PC-3 (cell line): ENCODE measurements at regions not wholly inside any gene's neighbourhood (a gene's known extent, or its start where the extent isn't known, plus 50 kb on each side); places are given as distances from the start of the nearest gene placed in this dataset.

ENCODE experiments used
- ATAC-seq: fragments of 200-7000 bp; cut with Tn5 transposase; 2 replicates; pipeline ENCODE4 v1.9.1; 2020; ENCODE audit warnings: mild to moderate bottlenecking, moderate library complexity
- BruUV-seq: library from RNA; stranded (reverse); fragments of 400-500 nt; replicated peaks from 2 replicates; lab custom pipeline; 2021; lab: Mats Ljungman, UMichigan
- CTCF ChIA-PET: fragments of 300-600 bp; sonication (Branson Sonifier 250); formaldehyde crosslinking; loops from one replicate; lab custom pipeline; 2022; ENCODE audit warnings: antibody characterized with exemption; lab: Charles Lee
- POLR2A ChIA-PET: fragments of 300-600 bp; sonication (Branson Sonifier 250); formaldehyde crosslinking; loops from one replicate; lab custom pipeline; 2022; ENCODE audit warnings: antibody characterized with exemption; ENCODE audit not compliant: unreplicated experiment; lab: Charles Lee
- DNase-seq: peaks from one replicate; pipeline ENCODE4 v3.0.0-alpha.2; 2015
- H2AFZ ChIP-seq: fragments of 300-600 bp; sonication (generic); 2 replicates; pipeline ENCODE4 v1.6.0; 2016; ENCODE audit warnings: antibody characterized with exemption, low read length
- H3F3A ChIP-seq: fragments of 300-600 bp; sonication (generic); one replicate; pipeline ENCODE4 v1.6.0; 2017; ENCODE audit warnings: antibody characterized with exemption, low read length, control low read depth, mild to moderate bottlenecking; ENCODE audit not compliant: unreplicated experiment
- H3K27ac ChIP-seq: fragments of 300-600 bp; sonication (generic); 2 replicates; pipeline ENCODE4 v1.5.1; 2016; ENCODE audit warnings: mild to moderate bottlenecking, low read length
- H3K27me3 ChIP-seq: fragments of 300-600 bp; sonication (generic); 2 replicates; pipeline ENCODE4 v1.6.1; 2016; ENCODE audit warnings: low read length, mixed read lengths
- H3K36me3 ChIP-seq: fragments of 300-600 bp; sonication (generic); 2 replicates; pipeline ENCODE4 v1.6.1; 2016; ENCODE audit warnings: low read depth, mixed run types, low read length, mixed read lengths
- H3K4me1 ChIP-seq: fragments of 300-600 bp; sonication (generic); 2 replicates; pipeline ENCODE4 v1.5.1; 2016; ENCODE audit warnings: low read length; ENCODE audit not compliant: insufficient read depth
- H3K4me2 ChIP-seq: fragments of 300-600 bp; sonication (generic); 2 replicates; pipeline ENCODE4 v1.6.0; 2016; ENCODE audit warnings: low read length
- H3K4me3 ChIP-seq: fragments of 300-600 bp; sonication (generic); 2 replicates; pipeline ENCODE4 v1.5.1; 2016; ENCODE audit warnings: mild to moderate bottlenecking, low read length, mixed read lengths
- H3K79me2 ChIP-seq: fragments of 300-600 bp; sonication (generic); 2 replicates; pipeline ENCODE4 v1.6.1; 2017; ENCODE audit warnings: low read length, mixed read lengths
- H3K9ac ChIP-seq: fragments of 300-600 bp; sonication (generic); 2 replicates; pipeline ENCODE4 v1.6.0; 2016; ENCODE audit warnings: mild to moderate bottlenecking, low read length
- H3K9me2 ChIP-seq: fragments of 300-600 bp; sonication (generic); replicated peaks from 2 replicates; pipeline ENCODE4 v1.6.1; 2016; ENCODE audit warnings: mixed run types, low read length, mixed read lengths
- H3K9me3 ChIP-seq: fragments of 300-600 bp; sonication (generic); 2 replicates; pipeline ENCODE4 v1.6.1; 2016; ENCODE audit warnings: low read length, mixed read lengths
- H4K20me1 ChIP-seq: fragments of 300-600 bp; sonication (generic); 2 replicates; pipeline ENCODE4 v1.6.1; 2016; ENCODE audit warnings: low read length, mixed read lengths
- EZH2 ChIP-seq: fragments of 300-600 bp; sonication (generic); IDR thresholded peaks from one replicate; pipeline ENCODE4 v1.6.1; 2017; ENCODE audit warnings: antibody characterized with exemption, mild to moderate bottlenecking, low read length; ENCODE audit not compliant: unreplicated experiment
- EZH2phosphoT487 ChIP-seq: fragments of 300-600 bp; sonication (generic); IDR thresholded peaks from 2 replicates; pipeline ENCODE4 v1.6.1; 2018; ENCODE audit warnings: mild to moderate bottlenecking, antibody characterized with exemption, low read length, borderline replicate concordance
- intact Hi-C: fragments of 100-400 bp; cut with micrococcal nuclease; formaldehyde crosslinking; loops from 2 replicates; pipeline ENCODE4 v1.9.0; 2023
- TF ChIP-seq, protein P1 (sequence below): fragments of 300-600 bp; sonication (generic); conservative IDR thresholded peaks from 2 replicates; pipeline ENCODE4 v1.5.1; 2017; ENCODE audit warnings: antibody characterized with exemption, low read depth, mild to moderate bottlenecking, low read length

DNA sequence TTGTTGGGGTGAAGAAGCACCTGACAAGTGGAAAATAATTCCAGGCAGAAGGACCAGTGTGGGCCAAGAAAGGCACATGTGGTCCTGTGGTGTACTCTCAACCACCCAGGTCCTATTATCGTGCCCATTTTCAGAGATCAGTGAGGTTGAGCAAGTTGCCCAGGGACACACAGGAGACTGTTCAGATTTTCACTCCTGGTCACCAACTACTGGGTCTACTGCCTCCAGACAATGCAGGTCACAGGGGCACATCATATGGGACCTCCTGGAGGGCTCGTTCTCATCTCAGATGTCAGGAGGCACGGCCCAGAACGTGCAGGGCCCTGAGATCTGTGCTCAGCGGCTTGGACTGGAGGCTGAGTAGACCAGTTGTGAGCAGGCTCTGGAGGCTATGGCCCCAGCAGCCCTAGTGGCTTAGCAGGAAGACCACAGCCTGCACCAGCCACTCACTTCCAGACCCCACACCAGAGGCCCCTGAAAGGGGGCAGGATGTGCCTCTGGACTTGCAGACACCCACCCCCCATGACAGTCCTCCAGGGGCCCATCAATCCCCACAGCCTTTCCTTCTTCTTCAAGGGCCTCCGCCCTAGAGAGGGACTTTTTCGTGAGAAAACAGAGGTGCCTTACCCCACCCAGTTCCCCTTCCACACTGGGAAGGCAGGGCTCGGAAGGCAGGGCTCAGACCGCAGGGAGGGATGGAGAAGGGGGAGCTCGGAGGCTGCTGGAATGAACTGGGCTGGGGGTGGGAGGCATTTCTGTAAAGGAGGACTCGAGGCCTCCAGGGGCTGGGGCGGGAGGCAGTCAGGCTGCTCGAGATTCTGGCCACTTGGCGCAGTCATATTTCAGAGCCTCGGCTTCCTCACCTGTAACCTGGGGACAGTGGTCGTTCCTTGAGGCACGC lies 82.7 kb upstream of the NEURL1B start:
- ATAC-seq: no peak
- no peaks in the 10 kb centered on the region for H3F3A ChIP-seq
- H3K4me2 ChIP-seq: peak overlapping the region; percentile 46
- no TSS peak for BruUV-seq
- no peak overlapping the region for H3K27ac ChIP-seq
- no peaks in the 10 kb centered on the region for H4K20me1 ChIP-seq
- H3K27me3 ChIP-seq: peaks cover 15% of the 10 kb centered on the region; the same call in 1 of the 2 replicates
- H3K36me3 ChIP-seq: no peaks in the 10 kb centered on the region
- H3K9me2 ChIP-seq: no peaks in the 10 kb centered on the region
- H3K9me3 ChIP-seq: no peaks in the 10 kb centered on the region
- TF ChIP-seq EZH2phosphoT487: no peak
- no peak for TF ChIP-seq EZH2
- TF ChIP-seq, protein P1, sequence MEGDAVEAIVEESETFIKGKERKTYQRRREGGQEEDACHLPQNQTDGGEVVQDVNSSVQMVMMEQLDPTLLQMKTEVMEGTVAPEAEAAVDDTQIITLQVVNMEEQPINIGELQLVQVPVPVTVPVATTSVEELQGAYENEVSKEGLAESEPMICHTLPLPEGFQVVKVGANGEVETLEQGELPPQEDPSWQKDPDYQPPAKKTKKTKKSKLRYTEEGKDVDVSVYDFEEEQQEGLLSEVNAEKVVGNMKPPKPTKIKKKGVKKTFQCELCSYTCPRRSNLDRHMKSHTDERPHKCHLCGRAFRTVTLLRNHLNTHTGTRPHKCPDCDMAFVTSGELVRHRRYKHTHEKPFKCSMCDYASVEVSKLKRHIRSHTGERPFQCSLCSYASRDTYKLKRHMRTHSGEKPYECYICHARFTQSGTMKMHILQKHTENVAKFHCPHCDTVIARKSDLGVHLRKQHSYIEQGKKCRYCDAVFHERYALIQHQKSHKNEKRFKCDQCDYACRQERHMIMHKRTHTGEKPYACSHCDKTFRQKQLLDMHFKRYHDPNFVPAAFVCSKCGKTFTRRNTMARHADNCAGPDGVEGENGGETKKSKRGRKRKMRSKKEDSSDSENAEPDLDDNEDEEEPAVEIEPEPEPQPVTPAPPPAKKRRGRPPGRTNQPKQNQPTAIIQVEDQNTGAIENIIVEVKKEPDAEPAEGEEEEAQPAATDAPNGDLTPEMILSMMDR: no peak
- intact Hi-C loops: no loop called here
- ChIA-PET CTCF (no interaction called here), POLR2A (no interaction called here)
- H2AFZ ChIP-seq: no peak overlapping the region
- no peaks in the 10 kb centered on the region for H3K79me2 ChIP-seq
- H3K4me1 ChIP-seq: peaks cover 3% of the 10 kb centered on the region; the same call in 1 of the 2 replicates
- H3K9ac ChIP-seq: no peak overlapping the region
- no peak for DNase-seq
- H3K4me3 ChIP-seq: no peak overlapping the region; the same call in 1 of the 2 replicates

DNA sequence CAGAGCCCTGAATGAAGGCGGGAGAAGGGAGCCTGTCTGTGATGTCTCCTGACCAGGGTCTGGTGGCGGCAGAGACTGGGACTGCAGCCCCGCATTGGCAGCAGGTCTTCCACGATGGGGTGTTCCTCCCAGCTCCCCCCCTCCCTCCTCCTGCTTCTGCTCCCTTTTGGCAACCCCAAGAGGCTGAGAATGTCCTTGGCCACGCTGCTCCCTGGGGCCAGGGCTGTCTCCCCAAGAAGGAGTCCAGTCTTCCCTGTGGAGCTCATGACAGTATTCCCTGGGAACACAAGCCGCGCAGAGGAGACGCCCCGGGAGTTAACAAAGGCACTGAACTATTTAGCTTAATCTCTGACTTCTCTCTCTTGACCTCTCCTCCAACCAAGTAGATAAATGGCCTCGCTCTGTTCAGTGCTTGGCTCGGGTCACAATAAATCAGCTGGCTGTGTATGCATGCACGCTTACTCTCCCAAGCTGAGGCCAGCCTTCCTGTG lies 84.0 kb upstream of the NEURL1B start:
- DNase-seq (no peak), ATAC-seq (no peak)
- Histone ChIP-seq H3K27ac (no peak overlapping the region), H3K9me2 (no peaks in the 10 kb centered on the region), H3K9ac (no peak overlapping the region), H4K20me1 (no peaks in the 10 kb centered on the region), H3F3A (no peaks in the 10 kb centered on the region), H2AFZ (no peak overlapping the region), H3K27me3 (0 out of 2 replicates have a peak, but pooled peaks cover 15% of the 10 kb centered on the region), H3K9me3 (no peaks in the 10 kb centered on the region), H3K4me3 (no peak overlapping the region), H3K4me2 (no peak overlapping the region), H3K36me3 (no peaks in the 10 kb centered on the region), H3K4me1 (peaks cover 3% of the 10 kb centered on the region; the same call in 1 of the 2 replicates), H3K79me2 (no peaks in the 10 kb centered on the region)
- TF ChIP-seq, protein P1: no peak
- TF ChIP-seq EZH2: no peak
- CTCF ChIA-PET: no interaction called here
- POLR2A ChIA-PET: no interaction called here
- intact Hi-C loops: no loop called here
- no TSS peak for BruUV-seq

DNA sequence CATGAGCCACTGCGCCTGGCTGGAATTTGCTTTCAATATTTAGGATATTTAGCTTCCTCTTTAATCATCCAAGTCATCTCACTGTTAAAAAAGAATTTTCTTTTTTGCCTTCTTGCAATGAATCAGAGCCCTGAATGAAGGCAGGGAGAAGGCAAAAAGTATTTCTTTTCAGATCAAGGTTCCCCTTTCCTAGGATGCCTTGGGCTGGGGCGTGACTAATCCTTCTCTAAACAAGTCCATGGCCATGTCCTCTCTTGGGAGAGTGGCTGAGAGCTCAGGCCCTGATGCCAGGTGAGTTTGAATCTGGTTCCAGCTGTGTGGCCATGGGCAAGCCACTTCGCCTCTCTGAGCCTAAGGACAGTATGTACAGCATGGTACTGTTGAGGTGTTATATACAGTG lies 84.8 kb upstream of the NEURL1B start:
- Histone ChIP-seq H3K9me3 (no peaks in the 10 kb centered on the region), H3K4me1 (peaks cover 3% of the 10 kb centered on the region; the same call in 1 of the 2 replicates), H3K9me2 (no peaks in the 10 kb centered on the region), H4K20me1 (no peaks in the 10 kb centered on the region), H3K27ac (no peak overlapping the region), H3K4me3 (no peak overlapping the region), H3K36me3 (no peaks in the 10 kb centered on the region), H3K79me2 (no peaks in the 10 kb centered on the region), H2AFZ (no peak overlapping the region), H3K4me2 (no peak overlapping the region), H3K27me3 (peaks cover 20% of the 10 kb centered on the region; the same call in 1 of the 2 replicates), H3K9ac (no peak overlapping the region), H3F3A (no peaks in the 10 kb centered on the region)
- no TSS peak for BruUV-seq
- POLR2A ChIA-PET: no interaction called here
- ATAC-seq (no peak), DNase-seq (no peak)
- CTCF ChIA-PET: no interaction called here
- intact Hi-C loops: no loop called here
- TF ChIP-seq, protein P1: no peak
- TF ChIP-seq EZH2phosphoT487: no peak
- no peak for TF ChIP-seq EZH2
